SK-N-SH (cell line): ENCODE measurements at regions not wholly inside any gene's neighbourhood (a gene's known extent, or its start where the extent isn't known, plus 50 kb on each side); places are given as distances from the start of the nearest gene placed in this dataset.

ENCODE experiments used
- CTCF ChIA-PET: fragments of 300-600, 350-600 bp; formaldehyde crosslinking; extraction: SDS; loops from one replicate; lab custom pipeline; 2021; lab: Yijun Ruan, JAX
- POLR2A ChIA-PET: fragments of 350-600 bp; sonication (Branson Sonifier 250); formaldehyde crosslinking; extraction: SDS; loops from one replicate; lab custom pipeline; 2020; ENCODE audit warnings: antibody characterized with exemption, inconsistent platforms; lab: Yijun Ruan, JAX
- DNase-seq: peaks from one replicate; pipeline ENCODE4 v3.0.0; 2012
- H2AFZ ChIP-seq: fragments of 200-600 bp; sonication (generic); 2 replicates; pipeline ENCODE4 v1.8.1; 2016; ENCODE audit warnings: antibody characterized with exemption, mild to moderate bottlenecking, low read depth
- H3F3A ChIP-seq: fragments of 200-600 bp; sonication (generic); replicated peaks from 2 replicates; pipeline ENCODE3; 2016; ENCODE audit warnings: antibody characterized with exemption, mild to moderate bottlenecking; ENCODE audit not compliant: insufficient read depth
- H3K27ac ChIP-seq, 2 experiments: fragments of 200-500 bp in 1 of 2; fragments of 200-600 bp in 1 of 2; sonication (Bioruptor generic) in 1 of 2; sonication (generic), shearing (Covaris generic) in 1 of 2; 2 replicates each; pipeline versions ENCODE4 v1.5.1 to v1.6.1; 2014 to 2016; ENCODE audit warnings: low read depth in 2 of 2, inconsistent platforms in 1 of 2, low read length in 1 of 2, mild to moderate bottlenecking in 1 of 2, mixed read lengths in 1 of 2
- H3K27me3 ChIP-seq: fragments of 200-600 bp; sonication (generic), shearing (Covaris generic); 2 replicates; pipeline ENCODE4 v1.6.1; 2016; ENCODE audit warnings: mixed run types; ENCODE audit not compliant: insufficient read depth
- H3K36me3 ChIP-seq, 2 experiments: fragments of 200-500 bp in 1 of 2; fragments of 200-600 bp in 1 of 2; sonication (Bioruptor generic) in 1 of 2; sonication (generic) in 1 of 2; replicated peaks in 1 of 2; 2 replicates each; pipeline versions ENCODE3 to v1.5.1; 2014 to 2016; ENCODE audit warnings: low read length in 1 of 2, mild to moderate bottlenecking in 1 of 2; ENCODE audit not compliant: insufficient read depth in 2 of 2, control insufficient read depth in 1 of 2
- H3K4me1 ChIP-seq, 2 experiments: fragments of 200-500 bp in 1 of 2; fragments of 200-600 bp in 1 of 2; sonication (Bioruptor generic) in 1 of 2; sonication (generic), shearing (Covaris generic) in 1 of 2; 2 replicates each; pipeline versions ENCODE4 v1.5.1 to v1.6.1; 2014 to 2016; ENCODE audit warnings: low read depth in 1 of 2, low read length in 1 of 2, mixed run types in 1 of 2; ENCODE audit not compliant: insufficient read depth in 2 of 2, control insufficient read depth in 1 of 2
- H3K4me2 ChIP-seq: fragments of 200-600 bp; sonication (generic), shearing (Covaris generic); 2 replicates; pipeline ENCODE4 v1.6.1; 2017; ENCODE audit warnings: mixed run types
- H3K4me3 ChIP-seq, 2 experiments: fragments of 200-500 bp in 1 of 2; fragments of 200-600 bp in 1 of 2; sonication (Bioruptor generic) in 1 of 2; sonication (generic), shearing (Covaris generic) in 1 of 2; 2 replicates each; pipeline versions ENCODE4 v1.5.1 to v1.8.1; 2014 to 2016; ENCODE audit warnings: low read depth in 2 of 2, inconsistent platforms in 1 of 2, low read length in 1 of 2, mild to moderate bottlenecking in 1 of 2, mixed read lengths in 1 of 2, moderate library complexity in 1 of 2
- H3K79me2 ChIP-seq: fragments of 200-600 bp; sonication (generic); 2 replicates; pipeline ENCODE4 v1.8.1; 2017; ENCODE audit warnings: mild to moderate bottlenecking; ENCODE audit not compliant: insufficient read depth
- H3K9ac ChIP-seq: fragments of 200-600 bp; sonication (generic); 2 replicates; pipeline ENCODE4 v1.6.1; 2017; ENCODE audit warnings: mixed run types
- H3K9me2 ChIP-seq: fragments of 200-600 bp; sonication (generic); 2 replicates; pipeline ENCODE4 v1.6.1; 2017; ENCODE audit warnings: mixed run types
- H3K9me3 ChIP-seq: fragments of 200-600 bp; sonication (generic); 2 replicates; pipeline ENCODE4 v1.6.1; 2017; ENCODE audit warnings: mixed run types, mild to moderate bottlenecking, moderate library complexity
- H4K20me1 ChIP-seq: fragments of 200-600 bp; sonication (generic); 2 replicates; pipeline ENCODE4 v1.6.1; 2017; ENCODE audit warnings: mild to moderate bottlenecking, mixed run types; ENCODE audit not compliant: insufficient read depth
- EP300 ChIP-seq, 2 experiments: IDR thresholded peaks; 2 replicates each; pipeline versions ENCODE4 v1.4.0 to v1.6.1; 2012; ENCODE audit warnings: borderline replicate concordance in 1 of 2, low read depth in 1 of 2, low read length in 1 of 2
- EZH2phosphoT487 ChIP-seq: fragments of 200-600 bp; sonication (generic); IDR thresholded peaks from 2 replicates; pipeline ENCODE4 v1.6.1; 2017; ENCODE audit warnings: low read depth, mixed run types, mild to moderate bottlenecking, antibody characterized with exemption, moderate library complexity, borderline replicate concordance
- FOXJ3 ChIP-seq: sonication (generic); formaldehyde crosslinking; IDR thresholded peaks from 2 replicates; pipeline ENCODE4 v1.5.1; 2020; ENCODE audit warnings: mild to moderate bottlenecking, missing genetic modification reagents
- GABPA ChIP-seq: IDR thresholded peaks from 2 replicates; pipeline ENCODE4 v1.4.0; 2012; ENCODE audit warnings: low read depth, mild to moderate bottlenecking
- JUND ChIP-seq: IDR thresholded peaks from 2 replicates; pipeline ENCODE4 v1.4.0; 2012
- NRF1 ChIP-seq: IDR thresholded peaks from 2 replicates; pipeline ENCODE4 v1.6.1; 2012; ENCODE audit warnings: low read depth, mild to moderate bottlenecking, low read length
- PBX3 ChIP-seq: IDR thresholded peaks from 2 replicates; pipeline ENCODE4; 2012
- RCOR1 ChIP-seq: fragments of 150-350 bp; IDR thresholded peaks from 2 replicates; pipeline ENCODE4 v1.6.1; 2017; ENCODE audit warnings: antibody characterized with exemption, low read length
- RXRA ChIP-seq: IDR thresholded peaks from 2 replicates; pipeline ENCODE4 v1.4.0; 2012; ENCODE audit warnings: low read depth, mild to moderate bottlenecking, borderline replicate concordance
- SIN3A ChIP-seq: IDR thresholded peaks from 2 replicates; pipeline ENCODE4 v1.6.1; 2012; ENCODE audit warnings: low read depth, mild to moderate bottlenecking, low read length, moderate library complexity, borderline replicate concordance
- TAF1 ChIP-seq: IDR thresholded peaks from 2 replicates; pipeline ENCODE4 v1.6.1; 2012; ENCODE audit warnings: low read depth, mild to moderate bottlenecking, low read length, moderate library complexity, borderline replicate concordance
- TF ChIP-seq, protein P1 (sequence below): fragments of 200-600 bp; sonication (generic); IDR thresholded peaks from 2 replicates; pipeline ENCODE4 v1.6.1; 2017; ENCODE audit warnings: antibody characterized with exemption, mild to moderate bottlenecking, moderate library complexity
- TF ChIP-seq, protein P2 (sequence below): IDR thresholded peaks from 2 replicates; pipeline ENCODE4 v1.4.0; 2012; ENCODE audit warnings: low read depth, borderline replicate concordance
- TF ChIP-seq, protein P3 (sequence below): IDR thresholded peaks from 2 replicates; pipeline ENCODE4 v1.4.0; 2012; ENCODE audit warnings: low read depth, borderline replicate concordance
- TF ChIP-seq, protein P4 (sequence below): IDR thresholded peaks from 2 replicates; pipeline ENCODE4 v1.4.0; 2012; ENCODE audit warnings: low read depth
- TF ChIP-seq, protein P5 (sequence below): fragments of 150-350 bp; IDR thresholded peaks from 2 replicates; pipeline ENCODE4 v1.6.1; 2017; ENCODE audit warnings: antibody characterized with exemption, low read length, low read depth, borderline replicate concordance
- TF ChIP-seq, protein P6 (sequence below): IDR thresholded peaks from 2 replicates; pipeline ENCODE4 v1.6.1; 2012; ENCODE audit warnings: mild to moderate bottlenecking, low read depth, low read length, moderate library complexity

GRCh38 chr7:97573065-97573464 is 158.8 kb upstream of the TAC1 start (continued):
- TF ChIP-seq, protein P1, sequence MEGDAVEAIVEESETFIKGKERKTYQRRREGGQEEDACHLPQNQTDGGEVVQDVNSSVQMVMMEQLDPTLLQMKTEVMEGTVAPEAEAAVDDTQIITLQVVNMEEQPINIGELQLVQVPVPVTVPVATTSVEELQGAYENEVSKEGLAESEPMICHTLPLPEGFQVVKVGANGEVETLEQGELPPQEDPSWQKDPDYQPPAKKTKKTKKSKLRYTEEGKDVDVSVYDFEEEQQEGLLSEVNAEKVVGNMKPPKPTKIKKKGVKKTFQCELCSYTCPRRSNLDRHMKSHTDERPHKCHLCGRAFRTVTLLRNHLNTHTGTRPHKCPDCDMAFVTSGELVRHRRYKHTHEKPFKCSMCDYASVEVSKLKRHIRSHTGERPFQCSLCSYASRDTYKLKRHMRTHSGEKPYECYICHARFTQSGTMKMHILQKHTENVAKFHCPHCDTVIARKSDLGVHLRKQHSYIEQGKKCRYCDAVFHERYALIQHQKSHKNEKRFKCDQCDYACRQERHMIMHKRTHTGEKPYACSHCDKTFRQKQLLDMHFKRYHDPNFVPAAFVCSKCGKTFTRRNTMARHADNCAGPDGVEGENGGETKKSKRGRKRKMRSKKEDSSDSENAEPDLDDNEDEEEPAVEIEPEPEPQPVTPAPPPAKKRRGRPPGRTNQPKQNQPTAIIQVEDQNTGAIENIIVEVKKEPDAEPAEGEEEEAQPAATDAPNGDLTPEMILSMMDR, result no peak

- Histone ChIP-seq H2AFZ (no peak overlapping the region), H3K9me2 (no peaks in the 10 kb centered on the region), H3K9ac (no peak overlapping the region), H3K4me1 (no peaks in the 10 kb centered on the region), H3K27ac (no peak overlapping the region), H3K79me2 (no peaks in the 10 kb centered on the region), H3F3A (no peaks in the 10 kb centered on the region), H3K36me3 (no peaks in the 10 kb centered on the region), H3K9me3 (no peaks in the 10 kb centered on the region), H3K4me3 (no peak overlapping the region), H3K4me2 (no peak overlapping the region), H4K20me1 (no peaks in the 10 kb centered on the region), H3K27me3 (no peaks in the 10 kb centered on the region)
- TF ChIP-seq, protein P2, sequence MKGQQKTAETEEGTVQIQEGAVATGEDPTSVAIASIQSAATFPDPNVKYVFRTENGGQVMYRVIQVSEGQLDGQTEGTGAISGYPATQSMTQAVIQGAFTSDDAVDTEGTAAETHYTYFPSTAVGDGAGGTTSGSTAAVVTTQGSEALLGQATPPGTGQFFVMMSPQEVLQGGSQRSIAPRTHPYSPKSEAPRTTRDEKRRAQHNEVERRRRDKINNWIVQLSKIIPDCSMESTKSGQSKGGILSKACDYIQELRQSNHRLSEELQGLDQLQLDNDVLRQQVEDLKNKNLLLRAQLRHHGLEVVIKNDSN, result no peak
- TF ChIP-seq, protein P3, sequence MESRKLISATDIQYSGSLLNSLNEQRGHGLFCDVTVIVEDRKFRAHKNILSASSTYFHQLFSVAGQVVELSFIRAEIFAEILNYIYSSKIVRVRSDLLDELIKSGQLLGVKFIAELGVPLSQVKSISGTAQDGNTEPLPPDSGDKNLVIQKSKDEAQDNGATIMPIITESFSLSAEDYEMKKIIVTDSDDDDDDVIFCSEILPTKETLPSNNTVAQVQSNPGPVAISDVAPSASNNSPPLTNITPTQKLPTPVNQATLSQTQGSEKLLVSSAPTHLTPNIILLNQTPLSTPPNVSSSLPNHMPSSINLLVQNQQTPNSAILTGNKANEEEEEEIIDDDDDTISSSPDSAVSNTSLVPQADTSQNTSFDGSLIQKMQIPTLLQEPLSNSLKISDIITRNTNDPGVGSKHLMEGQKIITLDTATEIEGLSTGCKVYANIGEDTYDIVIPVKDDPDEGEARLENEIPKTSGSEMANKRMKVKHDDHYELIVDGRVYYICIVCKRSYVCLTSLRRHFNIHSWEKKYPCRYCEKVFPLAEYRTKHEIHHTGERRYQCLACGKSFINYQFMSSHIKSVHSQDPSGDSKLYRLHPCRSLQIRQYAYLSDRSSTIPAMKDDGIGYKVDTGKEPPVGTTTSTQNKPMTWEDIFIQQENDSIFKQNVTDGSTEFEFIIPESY, result no peak
- TF ChIP-seq GABPA (no peak), JUND (no peak), NRF1 (no peak), FOXJ3 (CRISPR knock-in tag) (no peak), PBX3 (no peak), EZH2phosphoT487 (no peak), RCOR1 (no peak), RXRA (no peak), TAF1 (no peak), EP300 (IDR thresholded peaks at IDR 0.05; ENCODE audit: borderline replicate concordance in 1 of 2, low read depth in 1 of 2, low read length in 1 of 2) (no peak), SIN3A (no peak)
- TF ChIP-seq, protein P4, sequence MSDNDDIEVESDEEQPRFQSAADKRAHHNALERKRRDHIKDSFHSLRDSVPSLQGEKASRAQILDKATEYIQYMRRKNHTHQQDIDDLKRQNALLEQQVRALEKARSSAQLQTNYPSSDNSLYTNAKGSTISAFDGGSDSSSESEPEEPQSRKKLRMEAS, result no peak
- TF ChIP-seq, protein P5, sequence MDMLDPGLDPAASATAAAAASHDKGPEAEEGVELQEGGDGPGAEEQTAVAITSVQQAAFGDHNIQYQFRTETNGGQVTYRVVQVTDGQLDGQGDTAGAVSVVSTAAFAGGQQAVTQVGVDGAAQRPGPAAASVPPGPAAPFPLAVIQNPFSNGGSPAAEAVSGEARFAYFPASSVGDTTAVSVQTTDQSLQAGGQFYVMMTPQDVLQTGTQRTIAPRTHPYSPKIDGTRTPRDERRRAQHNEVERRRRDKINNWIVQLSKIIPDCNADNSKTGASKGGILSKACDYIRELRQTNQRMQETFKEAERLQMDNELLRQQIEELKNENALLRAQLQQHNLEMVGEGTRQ, result no peak
- TF ChIP-seq, protein P6, sequence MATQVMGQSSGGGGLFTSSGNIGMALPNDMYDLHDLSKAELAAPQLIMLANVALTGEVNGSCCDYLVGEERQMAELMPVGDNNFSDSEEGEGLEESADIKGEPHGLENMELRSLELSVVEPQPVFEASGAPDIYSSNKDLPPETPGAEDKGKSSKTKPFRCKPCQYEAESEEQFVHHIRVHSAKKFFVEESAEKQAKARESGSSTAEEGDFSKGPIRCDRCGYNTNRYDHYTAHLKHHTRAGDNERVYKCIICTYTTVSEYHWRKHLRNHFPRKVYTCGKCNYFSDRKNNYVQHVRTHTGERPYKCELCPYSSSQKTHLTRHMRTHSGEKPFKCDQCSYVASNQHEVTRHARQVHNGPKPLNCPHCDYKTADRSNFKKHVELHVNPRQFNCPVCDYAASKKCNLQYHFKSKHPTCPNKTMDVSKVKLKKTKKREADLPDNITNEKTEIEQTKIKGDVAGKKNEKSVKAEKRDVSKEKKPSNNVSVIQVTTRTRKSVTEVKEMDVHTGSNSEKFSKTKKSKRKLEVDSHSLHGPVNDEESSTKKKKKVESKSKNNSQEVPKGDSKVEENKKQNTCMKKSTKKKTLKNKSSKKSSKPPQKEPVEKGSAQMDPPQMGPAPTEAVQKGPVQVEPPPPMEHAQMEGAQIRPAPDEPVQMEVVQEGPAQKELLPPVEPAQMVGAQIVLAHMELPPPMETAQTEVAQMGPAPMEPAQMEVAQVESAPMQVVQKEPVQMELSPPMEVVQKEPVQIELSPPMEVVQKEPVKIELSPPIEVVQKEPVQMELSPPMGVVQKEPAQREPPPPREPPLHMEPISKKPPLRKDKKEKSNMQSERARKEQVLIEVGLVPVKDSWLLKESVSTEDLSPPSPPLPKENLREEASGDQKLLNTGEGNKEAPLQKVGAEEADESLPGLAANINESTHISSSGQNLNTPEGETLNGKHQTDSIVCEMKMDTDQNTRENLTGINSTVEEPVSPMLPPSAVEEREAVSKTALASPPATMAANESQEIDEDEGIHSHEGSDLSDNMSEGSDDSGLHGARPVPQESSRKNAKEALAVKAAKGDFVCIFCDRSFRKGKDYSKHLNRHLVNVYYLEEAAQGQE, result no peak
- ChIA-PET CTCF (no interaction called here), POLR2A (no interaction called here)
- no peak for DNase-seq
Measured at GRCh38 chr7:97576043-97576442, 155.8 kb upstream of the TAC1 start.
